ENCODE measurements at regions not wholly inside any gene's neighbourhood (a gene's known extent, or its start where the extent isn't known, plus 50 kb on each side); places are given as distances from the start of the nearest gene placed in this dataset.

DNA sequence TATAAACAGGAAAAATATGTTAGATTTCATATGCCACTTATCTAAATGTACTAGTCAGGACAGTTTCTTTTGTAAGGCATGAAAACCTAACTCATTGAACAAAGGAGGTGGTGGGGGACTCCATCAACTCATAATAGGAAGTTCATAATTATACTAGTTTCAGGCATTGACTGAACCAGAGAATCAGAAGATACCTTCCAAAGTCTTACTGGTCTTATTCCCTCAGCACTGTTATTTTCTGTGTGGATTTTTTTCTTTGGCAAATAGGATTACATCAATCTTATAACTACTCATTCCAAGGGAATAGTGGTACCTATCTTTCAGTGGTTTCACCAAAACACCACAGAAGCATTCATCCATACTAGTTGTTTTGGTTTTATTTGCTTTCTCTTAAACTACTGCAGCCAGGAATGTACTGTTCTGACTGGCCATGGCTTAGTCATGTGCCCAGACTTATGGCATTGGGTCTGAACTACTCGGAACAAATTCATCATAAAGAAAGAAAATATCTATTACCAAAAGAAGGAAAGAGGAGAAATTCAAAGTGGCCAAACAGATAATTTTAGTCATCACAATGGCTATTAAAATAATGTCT is 273.9 kb downstream of the ARAP2 start:
- Histone ChIP-seq H3K36me3 (ENCODE audit: control insufficient read depth in 1 of 2, insufficient read depth in 2 of 2, low read length in 2 of 2) (no peaks in the 10 kb centered on the region), H3K27me3 (ENCODE audit: insufficient read depth, low read length) (no peaks in the 10 kb centered on the region), H4K20me1 (ENCODE audit: insufficient read depth) (no peaks in the 10 kb centered on the region), H2AFZ (ENCODE audit: low read depth, low read length, poor library complexity, severe bottlenecking) (no peak overlapping the region), H3K4me1 (ENCODE audit: control insufficient read depth in 1 of 2, insufficient read depth in 2 of 2, low read length in 2 of 2) (no peaks in the 10 kb centered on the region), H3K9me2 (ENCODE audit: insufficient read depth) (no peaks in the 10 kb centered on the region), H3K4me2 (ENCODE audit: low read length) (no peak overlapping the region), H3K9me3 (ENCODE audit: control insufficient read depth in 1 of 2, insufficient read depth in 1 of 2, low read depth in 1 of 2, low read length in 2 of 2) (no peaks in the 10 kb centered on the region), H3K9ac (ENCODE audit: low read length) (no peak overlapping the region), H3K27ac (ENCODE audit: low read depth, low read length) (no peak overlapping the region), H3K79me2 (ENCODE audit: insufficient read depth, low read length) (no peaks in the 10 kb centered on the region), H3K4me3 (replicated peaks in 1 of 2; ENCODE audit: low read depth in 1 of 2, low read length in 2 of 2) (no peak overlapping the region)
- ATAC-seq, result no peak
- RAD21 ChIA-PET (ENCODE audit: low non-redundant PET in 1 of 2, low total read pairs in 2 of 2, uncharacterized antibody in 2 of 2, unreplicated experiment in 2 of 2), result no interaction called here
- BruUV-seq (replicated peaks), result no TSS peak
- TF ChIP-seq ELF1 (IDR thresholded peaks at IDR 0.05; ENCODE audit: borderline replicate concordance, low read depth) (no peak), FOSL1 (IDR thresholded peaks at IDR 0.05; ENCODE audit: low read depth) (no peak), ZNF274 (IDR thresholded peaks at IDR 0.05; ENCODE audit: low read depth, low read length) (no peak), POLR2A (IDR thresholded peaks at IDR 0.05; ENCODE audit: borderline replicate concordance, extremely low read depth, insufficient read depth, insufficient read length) (no peak), TCF7L2 (IDR thresholded peaks at IDR 0.05; ENCODE audit: borderline replicate concordance, extremely low read depth, insufficient read depth, insufficient read length) (no peak), EGR1 (IDR thresholded peaks at IDR 0.05; ENCODE audit: low read depth) (no peak), CBX3 (IDR thresholded peaks at IDR 0.05; ENCODE audit: low read depth) (no peak)
- no peak for DNase-seq (ENCODE audit: low read depth, low spot score)
- CTCF ChIA-PET, result no interaction called here
- intact Hi-C loops (cut with micrococcal nuclease), result no loop called here
- POLR2A ChIA-PET, result no interaction called here

DNA sequence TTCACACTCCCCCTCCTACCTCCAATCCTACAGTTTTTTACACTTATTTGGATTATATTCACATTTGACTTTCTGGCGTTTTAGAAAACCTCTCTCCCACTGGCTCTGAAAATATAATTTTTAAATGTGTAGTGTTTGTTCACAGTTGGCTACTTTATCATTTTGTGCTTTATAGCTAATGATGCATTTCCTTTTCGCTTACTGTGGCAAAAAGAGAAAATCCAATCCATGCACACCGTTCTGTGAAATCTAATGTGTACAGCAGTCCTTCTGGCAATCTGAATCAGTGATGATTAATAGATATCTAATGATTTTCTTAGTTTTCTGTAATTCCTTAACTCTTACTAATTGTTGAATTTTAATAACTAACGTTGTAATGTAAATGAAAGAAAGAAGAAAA is 271.5 kb downstream of the ARAP2 start:
- H2AFZ ChIP-seq (ENCODE audit: low read depth, low read length, poor library complexity, severe bottlenecking), result no peak overlapping the region
- no peaks in the 10 kb centered on the region for H3K27me3 ChIP-seq (ENCODE audit: insufficient read depth, low read length)
- ChIA-PET RAD21 (ENCODE audit: low non-redundant PET in 1 of 2, low total read pairs in 2 of 2, uncharacterized antibody in 2 of 2, unreplicated experiment in 2 of 2) (no interaction called here), POLR2A (no interaction called here), CTCF (no interaction called here)
- no peaks in the 10 kb centered on the region for H3K36me3 ChIP-seq (ENCODE audit: control insufficient read depth in 1 of 2, insufficient read depth in 2 of 2, low read length in 2 of 2)
- H4K20me1 ChIP-seq (ENCODE audit: insufficient read depth), result no peaks in the 10 kb centered on the region
- no TSS peak for BruUV-seq (replicated peaks)
- H3K79me2 ChIP-seq (ENCODE audit: insufficient read depth, low read length), result no peaks in the 10 kb centered on the region
- intact Hi-C loops (cut with micrococcal nuclease), result no loop called here
- no peak for DNase-seq (ENCODE audit: low read depth, low spot score)
- H3K4me3 ChIP-seq (replicated peaks in 1 of 2; ENCODE audit: low read depth in 1 of 2, low read length in 2 of 2), result no peak overlapping the region
- H3K9me2 ChIP-seq (ENCODE audit: insufficient read depth), result no peaks in the 10 kb centered on the region
- H3K27ac ChIP-seq (ENCODE audit: low read depth, low read length), result no peak overlapping the region
- no peak overlapping the region for H3K9ac ChIP-seq (ENCODE audit: low read length)
- H3K4me2 ChIP-seq (ENCODE audit: low read length), result no peak overlapping the region
- ATAC-seq, result no peak
- H3K4me1 ChIP-seq (ENCODE audit: control insufficient read depth in 1 of 2, insufficient read depth in 2 of 2, low read length in 2 of 2), result no peaks in the 10 kb centered on the region
- TF ChIP-seq ELF1 (IDR thresholded peaks at IDR 0.05; ENCODE audit: borderline replicate concordance, low read depth) (no peak), POLR2A (IDR thresholded peaks at IDR 0.05; ENCODE audit: borderline replicate concordance, extremely low read depth, insufficient read depth, insufficient read length) (no peak), MAX (IDR thresholded peaks at IDR 0.05) (no peak), ZBTB33 (IDR thresholded peaks at IDR 0.05; ENCODE audit: extremely low read depth, insufficient replicate concordance, low read length) (no peak), CBX3 (IDR thresholded peaks at IDR 0.05; ENCODE audit: low read depth) (no peak), FOSL1 (IDR thresholded peaks at IDR 0.05; ENCODE audit: low read depth) (no peak), SIN3A (IDR thresholded peaks at IDR 0.05; ENCODE audit: low read depth) (no peak), REST (IDR thresholded peaks at IDR 0.05; ENCODE audit: low read depth) (no peak), EZH2phosphoT487 (IDR thresholded peaks at IDR 0.05; ENCODE audit: borderline replicate concordance) (no peak), TCF7L2 (IDR thresholded peaks at IDR 0.05; ENCODE audit: borderline replicate concordance, extremely low read depth, insufficient read depth, insufficient read length) (no peak)
- no peaks in the 10 kb centered on the region for H3K9me3 ChIP-seq (ENCODE audit: control insufficient read depth in 1 of 2, insufficient read depth in 1 of 2, low read depth in 1 of 2, low read length in 2 of 2)

Data from HCT116 (cell line).